H9 (cell line): ENCODE measurements at regions not wholly inside any gene's neighbourhood (a gene's known extent, or its start where the extent isn't known, plus 50 kb on each side); places are given as distances from the start of the nearest gene placed in this dataset.

Experiments
- DNase-seq: peaks from one replicate; pipeline ENCODE4 v3.0.0-alpha.2; 2017
- H2AFZ ChIP-seq: one replicate; pipeline ENCODE4 v1.6.1; 2013; ENCODE audit warnings: mild to moderate bottlenecking, low read length, control low read depth, moderate library complexity
- H2AK5ac ChIP-seq: 2 replicates; pipeline ENCODE4 v1.6.1; 2013; ENCODE audit warnings: low read length, control low read depth, mixed read lengths; ENCODE audit not compliant: insufficient read length
- H2BK120ac ChIP-seq: one replicate; pipeline ENCODE4 v1.6.1; 2013; ENCODE audit warnings: low read depth, mild to moderate bottlenecking, low read length, control low read depth, inconsistent platforms; ENCODE audit not compliant: poor library complexity, severe bottlenecking
- H2BK12ac ChIP-seq: 2 replicates; pipeline ENCODE4 v1.6.1; 2013; ENCODE audit warnings: low read length, control low read depth, mixed read lengths, low read depth; ENCODE audit not compliant: insufficient read length
- H2BK15ac ChIP-seq: 2 replicates; pipeline ENCODE4 v1.6.1; 2013; ENCODE audit warnings: low read depth, low read length, control low read depth
- H2BK20ac ChIP-seq: one replicate; pipeline ENCODE4 v1.6.1; 2013; ENCODE audit warnings: low read depth, mild to moderate bottlenecking, low read length, control low read depth, inconsistent platforms; ENCODE audit not compliant: poor library complexity, severe bottlenecking
- H2BK5ac ChIP-seq: 2 replicates; pipeline ENCODE4 v1.6.1; 2013; ENCODE audit warnings: low read length, control low read depth, mixed read lengths; ENCODE audit not compliant: insufficient read length
- H3K14ac ChIP-seq: 2 replicates; pipeline ENCODE4 v1.6.1; 2013; ENCODE audit warnings: low read length, control low read depth; ENCODE audit not compliant: insufficient read depth
- H3K18ac ChIP-seq: 2 replicates; pipeline ENCODE4 v1.6.1; 2013; ENCODE audit warnings: low read depth, mild to moderate bottlenecking, mixed read lengths, low read length, control low read depth; ENCODE audit not compliant: insufficient read length
- H3K23ac ChIP-seq: 2 replicates; pipeline ENCODE4 v1.6.1; 2013; ENCODE audit warnings: low read length, control low read depth, mixed read lengths, low read depth; ENCODE audit not compliant: insufficient read length
- H3K23me2 ChIP-seq: 2 replicates; pipeline ENCODE4 v1.6.1; 2013; ENCODE audit warnings: low read depth, mild to moderate bottlenecking, mixed read lengths, low read length, control low read depth; ENCODE audit not compliant: insufficient read length, poor library complexity, severe bottlenecking
- H3K27ac ChIP-seq: 2 replicates; pipeline ENCODE4 v1.5.1; 2013; ENCODE audit warnings: low read length, control low read depth, mixed read lengths, low read depth; ENCODE audit not compliant: insufficient read length
- H3K27me3 ChIP-seq: 2 replicates; pipeline ENCODE4 v1.6.1; 2013; ENCODE audit warnings: low read length, control low read depth, inconsistent platforms; ENCODE audit not compliant: insufficient read depth
- H3K4ac ChIP-seq: 2 replicates; pipeline ENCODE4 v1.6.1; 2013; ENCODE audit warnings: low read depth, mild to moderate bottlenecking, control low read depth, inconsistent platforms, low read length, moderate library complexity
- H3K4me1 ChIP-seq: 2 replicates; pipeline ENCODE4 v1.6.1; 2013; ENCODE audit warnings: low read length, control low read depth, inconsistent platforms; ENCODE audit not compliant: insufficient read depth
- H3K4me2 ChIP-seq: 2 replicates; pipeline ENCODE4 v1.6.1; 2013; ENCODE audit warnings: low read length, control low read depth, mixed read lengths; ENCODE audit not compliant: insufficient read length, insufficient read depth
- H3K56ac ChIP-seq: 2 replicates; pipeline ENCODE4 v1.6.1; 2013; ENCODE audit warnings: low read depth, mild to moderate bottlenecking, mixed read lengths, low read length, control low read depth; ENCODE audit not compliant: insufficient read length
- H3K79me1 ChIP-seq: 2 replicates; pipeline ENCODE4 v1.6.1; 2013; ENCODE audit warnings: low read depth, mild to moderate bottlenecking, moderate library complexity, low read length, control low read depth, inconsistent platforms; ENCODE audit not compliant: insufficient read depth, poor library complexity, severe bottlenecking
- H3K79me2 ChIP-seq: 2 replicates; pipeline ENCODE4 v1.6.1; 2013; ENCODE audit warnings: low read length, control low read depth, inconsistent platforms; ENCODE audit not compliant: insufficient read depth
- H3K9ac ChIP-seq: 2 replicates; pipeline ENCODE4 v1.6.1; 2013; ENCODE audit warnings: low read length, control low read depth, mixed read lengths; ENCODE audit not compliant: insufficient read length; ENCODE audit errors: extremely low read depth
- H3K9me3 ChIP-seq: one replicate; pipeline ENCODE4 v1.6.1; 2013; ENCODE audit warnings: low read depth, low read length, inconsistent platforms; ENCODE audit not compliant: control insufficient read depth
- H3T11ph ChIP-seq: one replicate; pipeline ENCODE4 v1.6.1; 2013; ENCODE audit warnings: mild to moderate bottlenecking, low read length, control low read depth, inconsistent platforms
- H4K20me1 ChIP-seq: one replicate; pipeline ENCODE4 v1.6.1; 2013; ENCODE audit not compliant: control insufficient read depth, insufficient read length, insufficient read depth
- H4K5ac ChIP-seq: 2 replicates; pipeline ENCODE4 v1.6.1; 2013; ENCODE audit warnings: low read depth, mild to moderate bottlenecking, mixed read lengths, low read length, control low read depth; ENCODE audit not compliant: insufficient read length
- H4K8ac ChIP-seq: replicated peaks from 2 replicates; pipeline ENCODE4 v1.6.1; 2013; ENCODE audit warnings: low read length, control low read depth, mixed read lengths, low read depth; ENCODE audit not compliant: insufficient read length
- H4K91ac ChIP-seq: 2 replicates; pipeline ENCODE4 v1.6.1; 2013; ENCODE audit warnings: low read depth, mild to moderate bottlenecking, moderate library complexity, mixed read lengths, low read length, control low read depth; ENCODE audit not compliant: insufficient read length
- H3K27ac Mint-ChIP-seq, 3 experiments: 2 replicates in 2 of 3; 3 replicates in 1 of 3; pipeline ENCODE4 v1.8.0; 2020 to 2021; ENCODE audit warnings: mixed read lengths in 3 of 3, mild to moderate bottlenecking in 1 of 3, moderate library complexity in 1 of 3
- H3K27me3 Mint-ChIP-seq: 2 replicates; pipeline ENCODE4 v1.8.0; 2021; ENCODE audit warnings: low read depth, mild to moderate bottlenecking, moderate library complexity, mixed read lengths
- H3K36me3 Mint-ChIP-seq, 3 experiments: 2 replicates in 2 of 3; 3 replicates in 1 of 3; pipeline ENCODE4 v1.8.0; 2020 to 2021; ENCODE audit warnings: low read depth in 3 of 3, mixed read lengths in 3 of 3; ENCODE audit not compliant: insufficient read depth in 1 of 3
- H3K4me1 Mint-ChIP-seq, 2 experiments: 2 replicates each; pipeline ENCODE4 v1.8.0; 2020; ENCODE audit warnings: mixed read lengths in 2 of 2
- H3K4me3 Mint-ChIP-seq, 2 experiments: 2 replicates in 1 of 2; 3 replicates in 1 of 2; pipeline ENCODE4 v1.8.0; 2020 to 2021; ENCODE audit warnings: mild to moderate bottlenecking in 2 of 2, mixed read lengths in 2 of 2, moderate library complexity in 1 of 2
- H3K9me3 Mint-ChIP-seq, 2 experiments: 2 replicates in 1 of 2; 3 replicates in 1 of 2; pipeline ENCODE4 v1.8.0; 2020; ENCODE audit warnings: mild to moderate bottlenecking in 2 of 2, mixed read lengths in 2 of 2, moderate library complexity in 1 of 2
- WGBS: extraction: QIAGEN DNeasy Blood & Tissue Kit; methylation state at CpG from one replicate; pipeline ENCODE4 v1.1.7; 2013; ENCODE audit warnings: missing lambda C conversion rate, low lambda C conversion rate, mixed read lengths; ENCODE audit not compliant: insufficient read length; ENCODE audit errors: extremely low coverage; 5-methylcytosine and 5-hydroxymethylcytosine counted together
- TF ChIP-seq, protein P1 (sequence below): fragments of 200-600 bp; sonication (generic); conservative IDR thresholded peaks from 3 replicates; pipeline ENCODE4 v1.8.0; 2021; ENCODE audit warnings: antibody characterized with exemption, mild to moderate bottlenecking

GRCh38 chr18:71673498-71673897 lies 870.6 kb downstream of the CBLN2 start:
- Histone ChIP-seq H3T11ph (no peak overlapping the region), H3K27ac (no peak overlapping the region), H3K9ac (no peak overlapping the region), H3K18ac (no peak overlapping the region), H4K8ac (no peak overlapping the region), H3K9me3 (no peaks in the 10 kb centered on the region), H4K91ac (no peak overlapping the region), H2AFZ (no peak overlapping the region), H3K14ac (no peak overlapping the region), H3K23me2 (no peaks in the 10 kb centered on the region), H4K20me1 (no peaks in the 10 kb centered on the region), H4K5ac (no peak overlapping the region), H3K79me1 (no peaks in the 10 kb centered on the region), H2BK12ac (no peak overlapping the region), H3K4me1 (no peaks in the 10 kb centered on the region), H2AK5ac (no peak overlapping the region), H3K4me2 (no peak overlapping the region), H2BK120ac (no peak overlapping the region), H3K56ac (no peak overlapping the region), H3K79me2 (no peaks in the 10 kb centered on the region), H2BK20ac (no peak overlapping the region), H3K27me3 (no peaks in the 10 kb centered on the region), H3K23ac (no peak overlapping the region), H2BK15ac (no peak overlapping the region), H3K4ac (no peak overlapping the region), H2BK5ac (no peak overlapping the region)
- TF ChIP-seq, protein P1, sequence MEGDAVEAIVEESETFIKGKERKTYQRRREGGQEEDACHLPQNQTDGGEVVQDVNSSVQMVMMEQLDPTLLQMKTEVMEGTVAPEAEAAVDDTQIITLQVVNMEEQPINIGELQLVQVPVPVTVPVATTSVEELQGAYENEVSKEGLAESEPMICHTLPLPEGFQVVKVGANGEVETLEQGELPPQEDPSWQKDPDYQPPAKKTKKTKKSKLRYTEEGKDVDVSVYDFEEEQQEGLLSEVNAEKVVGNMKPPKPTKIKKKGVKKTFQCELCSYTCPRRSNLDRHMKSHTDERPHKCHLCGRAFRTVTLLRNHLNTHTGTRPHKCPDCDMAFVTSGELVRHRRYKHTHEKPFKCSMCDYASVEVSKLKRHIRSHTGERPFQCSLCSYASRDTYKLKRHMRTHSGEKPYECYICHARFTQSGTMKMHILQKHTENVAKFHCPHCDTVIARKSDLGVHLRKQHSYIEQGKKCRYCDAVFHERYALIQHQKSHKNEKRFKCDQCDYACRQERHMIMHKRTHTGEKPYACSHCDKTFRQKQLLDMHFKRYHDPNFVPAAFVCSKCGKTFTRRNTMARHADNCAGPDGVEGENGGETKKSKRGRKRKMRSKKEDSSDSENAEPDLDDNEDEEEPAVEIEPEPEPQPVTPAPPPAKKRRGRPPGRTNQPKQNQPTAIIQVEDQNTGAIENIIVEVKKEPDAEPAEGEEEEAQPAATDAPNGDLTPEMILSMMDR: no peak
- WGBS: no CpG with 5 or more reads among the region's 5 CpGs
- H3K27me3 Mint-ChIP-seq: no peaks in the 10 kb centered on the region
- H3K27ac Mint-ChIP-seq: no peak overlapping the region
- no peak for DNase-seq
- no peak overlapping the region for H3K4me3 Mint-ChIP-seq
- H3K9me3 Mint-ChIP-seq: peaks cover 6 to 8% of the 10 kb centered on the region in 2 experiments
- no peaks in the 10 kb centered on the region for H3K4me1 Mint-ChIP-seq
- H3K36me3 Mint-ChIP-seq: peaks cover 0 to 4% (median 0%) of the 10 kb centered on the region in 3 experiments; a peak in 2 of 7 replicates
